Ammon's horn (tissue), 1 donor: ENCODE measurements at regions not wholly inside any gene's neighbourhood (a gene's known extent, or its start where the extent isn't known, plus 50 kb on each side); places are given as distances from the start of the nearest gene placed in this dataset.

Experiments
- DNase-seq: peaks from one replicate; pipeline ENCODE4 v3.0.0-alpha.2; 2016; ENCODE audit warnings: low spot score

GRCh38 chr9:13596383-13596970 is 317.0 kb upstream of the MPDZ start:
- no peak for DNase-seq

- no peak for DNase-seq
These were observed 311.5 kb upstream of the MPDZ start for GRCh38 chr9:13590996-13591395.

GRCh38 chr9:13589034-13589737 is 309.7 kb upstream of the MPDZ start:
- no peak for DNase-seq

- peak; percentile 60 for DNase-seq
These were observed 308.9 kb upstream of the MPDZ start for GRCh38 chr9:13588151-13589033.

- DNase-seq = peak; percentile 74
These were observed 308.1 kb upstream of the MPDZ start for GRCh38 chr9:13587571-13587970.

- DNase-seq = peak; percentile 47
These were observed 307.3 kb upstream of the MPDZ start for GRCh38 chr9:13586587-13587374.

DNA sequence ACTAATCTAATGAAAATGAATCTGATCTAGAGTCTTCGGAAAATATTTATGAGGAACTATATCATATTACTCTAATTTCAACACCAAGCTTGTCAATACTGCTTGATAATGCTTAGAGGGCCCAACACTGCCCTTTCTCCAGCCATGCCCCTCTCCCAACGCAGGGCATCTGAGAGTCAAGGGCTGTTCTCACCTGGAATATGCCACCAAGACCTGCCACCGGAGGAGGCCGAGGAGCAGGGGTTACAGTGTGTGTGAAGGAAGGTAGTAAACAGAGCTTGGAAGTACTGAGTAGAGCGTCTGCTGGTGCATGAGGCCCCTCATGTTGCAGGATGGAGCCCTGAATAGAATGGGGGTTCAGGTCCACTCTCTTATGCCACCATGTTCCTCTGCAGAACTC is 301.3 kb upstream of the MPDZ start:
- DNase-seq = no peak

- no peak for DNase-seq
These were observed 300.6 kb upstream of the MPDZ start for GRCh38 chr9:13580131-13580530.

DNA sequence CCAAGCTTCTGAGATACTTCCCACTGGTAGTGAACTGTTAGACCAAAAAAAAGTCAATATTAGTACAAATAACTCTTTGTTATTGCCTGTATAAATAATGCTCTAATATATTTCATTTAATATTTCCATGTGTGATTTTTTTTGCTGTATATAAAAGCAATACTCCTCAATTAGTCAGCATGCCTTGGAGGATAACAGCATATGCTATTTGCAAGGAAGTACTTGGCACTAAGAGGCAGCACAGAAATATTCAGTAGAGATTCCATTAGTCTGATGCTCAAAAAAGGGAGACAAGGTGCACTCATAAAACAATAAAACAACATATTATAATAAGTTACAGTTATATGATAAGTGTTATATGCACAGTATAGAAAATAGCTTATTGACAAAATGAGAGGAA is 296.6 kb upstream of the MPDZ start:
- DNase-seq = no peak

GRCh38 chr9:13575558-13575957 is 296.1 kb upstream of the MPDZ start:
- DNase-seq = no peak

DNA sequence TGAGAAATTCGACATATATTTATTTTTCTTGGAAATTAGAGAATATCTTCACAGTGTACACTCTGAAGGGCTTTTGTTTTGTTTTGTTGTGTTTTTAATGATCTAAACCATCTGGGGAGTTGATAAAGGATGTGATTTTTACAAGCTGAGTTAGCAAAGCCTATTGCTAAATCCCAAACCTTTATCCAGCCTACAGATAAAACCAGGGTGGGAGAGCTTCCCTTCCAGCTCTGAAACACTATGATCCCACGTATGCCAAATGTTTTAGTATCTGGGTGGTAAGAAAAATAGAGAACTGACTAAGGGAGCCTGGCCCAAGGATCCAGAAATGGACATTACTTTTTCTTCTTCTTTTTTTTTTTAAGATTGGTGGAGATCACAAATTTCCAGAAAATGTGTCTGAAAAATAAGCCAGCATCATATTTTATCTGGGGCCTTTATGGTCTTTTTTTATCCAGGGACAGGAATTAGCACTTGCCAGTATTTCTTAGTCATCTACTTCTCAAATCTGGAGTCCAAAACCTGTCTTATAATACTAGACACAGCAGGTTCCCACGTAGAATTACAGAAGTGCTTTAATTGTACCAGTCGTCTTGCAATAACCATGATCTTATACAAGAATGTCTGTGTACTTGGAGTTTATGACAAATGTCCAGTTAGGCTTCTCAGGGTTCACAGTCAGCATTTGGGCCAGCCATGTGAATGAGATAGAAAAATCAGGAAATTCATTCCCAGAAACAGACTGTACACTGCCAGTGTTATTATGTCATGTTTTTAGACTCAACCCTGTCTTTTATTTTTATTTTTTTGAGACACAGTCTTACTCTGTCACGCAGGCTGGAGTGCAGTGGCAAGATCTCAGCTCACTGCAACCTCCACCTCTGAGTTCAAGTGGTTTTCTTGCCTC is 290.8 kb upstream of the MPDZ start:
- DNase-seq = peak; percentile 25

- peak; percentile 25 for DNase-seq
These were observed 290.1 kb upstream of the MPDZ start for GRCh38 chr9:13569602-13570067.

- DNase-seq = peak; percentile 77
These were observed 289.5 kb upstream of the MPDZ start for GRCh38 chr9:13568841-13569601.

DNA sequence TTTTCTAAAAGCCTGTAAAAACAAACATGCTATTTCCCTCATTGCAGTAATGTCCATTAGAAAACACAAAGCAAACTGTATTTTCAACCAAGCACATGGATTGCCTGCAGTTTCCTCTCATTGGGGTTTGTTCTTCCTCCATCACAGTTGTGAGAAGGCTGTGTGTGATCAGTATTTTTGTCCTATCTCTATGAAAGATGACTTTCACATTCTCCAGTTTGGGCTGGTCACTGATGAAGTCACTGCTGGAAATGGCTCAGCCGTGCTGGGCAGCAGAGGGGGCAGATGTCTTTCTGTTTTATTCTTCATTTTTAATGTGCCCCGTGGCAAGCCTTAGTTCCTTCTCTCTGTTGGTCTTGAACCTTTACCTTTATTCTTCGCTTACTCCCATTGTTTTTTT is 288.9 kb upstream of the MPDZ start:
- peak; percentile 75 for DNase-seq

DNA sequence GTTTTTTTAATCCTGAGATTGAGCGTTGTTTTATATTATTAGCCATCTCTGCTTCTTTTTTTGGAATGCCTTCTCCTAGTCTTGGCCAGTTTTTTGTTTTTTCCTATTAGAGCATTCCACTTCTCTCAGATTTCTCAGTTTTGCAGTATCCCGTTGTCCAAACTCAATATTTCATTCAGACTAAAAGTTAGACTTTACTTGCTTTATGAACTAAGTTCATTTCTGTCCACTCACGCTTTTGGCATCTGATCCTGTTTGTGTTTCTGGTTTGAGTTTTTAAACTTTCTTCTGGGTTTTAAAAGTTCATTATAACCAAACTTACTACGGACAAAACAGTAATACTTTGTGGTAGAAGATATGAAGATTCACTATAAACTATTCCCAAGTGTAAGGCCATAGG is 288.3 kb upstream of the MPDZ start:
- no peak for DNase-seq

DNA sequence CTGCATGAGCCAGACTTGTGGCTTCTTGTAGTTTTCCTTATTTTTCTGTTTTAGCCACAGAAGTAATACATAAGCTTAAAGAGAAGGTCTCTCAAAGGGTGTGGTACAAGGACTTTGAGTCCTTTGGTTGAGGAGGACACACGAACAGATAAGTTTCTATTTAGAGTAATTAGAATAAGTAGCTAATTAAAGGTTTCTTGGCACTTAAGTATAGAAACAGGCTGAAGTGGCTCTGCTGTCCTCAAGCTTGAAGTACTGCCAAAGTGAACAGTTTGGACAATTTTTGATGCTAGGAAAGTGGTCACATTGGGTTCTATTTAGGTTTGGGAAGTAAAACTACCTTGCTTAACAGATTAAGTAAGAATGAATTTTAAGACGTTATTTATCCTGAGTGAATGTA is 278.3 kb upstream of the MPDZ start:
- DNase-seq = peak; percentile 20

DNA sequence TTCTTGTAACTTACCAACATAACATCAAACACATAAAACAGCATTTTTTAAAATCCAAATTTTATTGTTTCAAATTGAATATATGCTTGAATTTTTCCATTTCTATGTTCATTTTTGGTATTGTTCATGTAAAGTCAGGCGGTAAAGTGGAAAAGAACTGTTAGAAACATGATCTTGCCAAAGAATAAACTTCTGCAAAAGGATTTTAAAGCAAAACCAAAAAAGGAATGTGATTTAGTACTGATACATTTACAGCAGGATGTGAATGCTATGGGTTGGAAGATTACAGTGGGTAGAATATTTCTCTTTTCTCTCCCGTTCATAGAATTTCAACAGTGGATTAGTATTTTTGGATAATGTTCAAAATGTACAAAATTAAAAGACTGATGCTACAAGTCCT is 277.2 kb upstream of the MPDZ start:
- DNase-seq = no peak

GRCh38 chr9:13555989-13556500 is 276.6 kb upstream of the MPDZ start:
- no peak for DNase-seq

DNA sequence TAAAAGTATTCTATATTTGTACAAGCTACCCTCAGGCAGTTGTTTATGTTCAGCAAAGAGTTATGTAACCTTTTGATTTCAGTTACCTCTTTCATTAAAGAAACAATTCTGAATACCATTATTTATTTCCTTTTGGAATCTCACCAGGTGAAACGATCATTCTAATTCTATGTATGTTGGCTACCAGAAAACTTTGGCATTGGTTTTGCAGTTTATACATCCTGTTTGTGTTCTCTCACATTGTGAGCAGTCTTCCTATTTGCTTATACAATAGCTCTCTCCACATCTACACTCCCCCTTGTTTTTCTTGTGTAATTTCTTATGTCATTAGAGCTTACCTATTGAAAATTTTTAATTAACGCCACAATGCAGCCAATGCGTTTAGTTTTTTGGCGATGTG is 276.0 kb upstream of the MPDZ start:
- no peak for DNase-seq

DNA sequence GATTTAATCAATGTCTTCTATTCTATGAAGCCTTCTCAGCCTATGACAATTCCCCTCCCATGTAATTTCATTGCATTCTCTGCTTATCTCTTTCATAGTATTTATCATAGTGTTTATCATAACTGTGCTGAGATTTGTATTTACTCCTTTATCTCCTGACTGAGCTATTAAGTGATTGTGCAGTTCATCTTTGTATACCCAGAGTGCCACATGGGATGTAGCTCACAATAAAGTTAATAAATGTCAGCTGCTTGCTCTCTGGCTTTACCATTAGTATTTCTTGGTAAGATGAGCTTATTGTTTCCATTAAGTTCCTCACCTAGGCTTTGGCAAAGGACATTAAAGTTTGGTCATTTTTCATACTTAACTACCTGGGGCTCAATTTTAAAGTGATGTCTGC is 275.1 kb upstream of the MPDZ start:
- DNase-seq = no peak
